GM23338 (cell line): ENCODE measurements at regions not wholly inside any gene's neighbourhood (a gene's known extent, or its start where the extent isn't known, plus 50 kb on each side); places are given as distances from the start of the nearest gene placed in this dataset.

Source experiments
- ATAC-seq: fragments of 200-7000 bp; cut with Tn5 transposase; 3 replicates; pipeline ENCODE4 v1.9.1; 2020
- DNase-seq: peaks from one replicate; pipeline ENCODE4 v3.0.0-alpha.2; 2015; ENCODE audit warnings: low spot score
- H2AFZ ChIP-seq: fragments of 200-600 bp; sonication (generic); 2 replicates; pipeline ENCODE4 v1.8.0; 2016; ENCODE audit warnings: antibody characterized with exemption, mild to moderate bottlenecking, moderate library complexity
- H3F3A ChIP-seq: fragments of 200-600 bp; sonication (generic); replicated peaks from 2 replicates; pipeline ENCODE4 v1.8.0; 2017; ENCODE audit warnings: antibody characterized with exemption, mixed run types, low read depth
- H3K27ac ChIP-seq: fragments of 200-600 bp; sonication (generic); 2 replicates; pipeline ENCODE4 v1.6.1; 2016; ENCODE audit warnings: low read depth
- H3K27me3 ChIP-seq: fragments of 200-600 bp; sonication (generic); 2 replicates; pipeline ENCODE4 v1.8.0; 2016; ENCODE audit warnings: mild to moderate bottlenecking, mixed run types, moderate library complexity; ENCODE audit not compliant: insufficient read depth
- H3K36me3 ChIP-seq: fragments of 200-600 bp; sonication (generic); 2 replicates; pipeline ENCODE4 v1.8.0; 2016; ENCODE audit warnings: mild to moderate bottlenecking; ENCODE audit not compliant: insufficient read depth
- H3K4me1 ChIP-seq: fragments of 200-600 bp; sonication (generic); 2 replicates; pipeline ENCODE4 v1.8.0; 2016; ENCODE audit warnings: mild to moderate bottlenecking, moderate library complexity; ENCODE audit not compliant: insufficient read depth
- H3K4me2 ChIP-seq: fragments of 200-600 bp; sonication (generic); 2 replicates; pipeline ENCODE4 v1.7.1; 2017; ENCODE audit warnings: mixed run types
- H3K4me3 ChIP-seq: fragments of 200-600 bp; sonication (generic); 2 replicates; pipeline ENCODE4 v1.6.1; 2016; ENCODE audit warnings: mixed run types
- H3K79me2 ChIP-seq: fragments of 200-600 bp; sonication (generic); replicated peaks from 2 replicates; pipeline ENCODE4 v1.8.0; 2017; ENCODE audit warnings: mild to moderate bottlenecking; ENCODE audit not compliant: insufficient read depth
- H3K9me2 ChIP-seq: fragments of 200-600 bp; sonication (generic); 2 replicates; pipeline ENCODE4 v1.8.0; 2017; ENCODE audit not compliant: insufficient read depth
- H4K20me1 ChIP-seq: fragments of 200-600 bp; sonication (generic); replicated peaks from 2 replicates; pipeline ENCODE4 v1.8.0; 2017; ENCODE audit warnings: mild to moderate bottlenecking; ENCODE audit not compliant: insufficient read depth
- H3K27ac Mint-ChIP-seq: 2 replicates; pipeline ENCODE4 v1.8.0; 2020; ENCODE audit warnings: inconsistent platforms, mild to moderate bottlenecking, moderate library complexity, mixed read lengths
- H3K27me3 Mint-ChIP-seq: 3 replicates; pipeline ENCODE4 v1.8.0; 2022; ENCODE audit warnings: low read depth, mild to moderate bottlenecking, moderate library complexity, mixed read lengths, inconsistent platforms; ENCODE audit not compliant: insufficient read depth, poor library complexity
- H3K36me3 Mint-ChIP-seq: 3 replicates; pipeline ENCODE4 v1.8.0; 2021; ENCODE audit warnings: low read depth, mild to moderate bottlenecking, inconsistent platforms, moderate library complexity, mixed read lengths
- H3K4me1 Mint-ChIP-seq: 3 replicates; pipeline ENCODE4 v1.8.0; 2020; ENCODE audit warnings: mild to moderate bottlenecking, inconsistent platforms, mixed read lengths
- H3K4me3 Mint-ChIP-seq: 3 replicates; pipeline ENCODE4 v1.8.0; 2021; ENCODE audit warnings: moderate library complexity, mild to moderate bottlenecking, inconsistent platforms, mixed read lengths
- H3K9me3 Mint-ChIP-seq: 3 replicates; pipeline ENCODE4 v1.8.0; 2020; ENCODE audit warnings: moderate library complexity, mild to moderate bottlenecking, inconsistent platforms, mixed read lengths
- CREB1 ChIP-seq: fragments of 250-450 bp; sonication (Bioruptor Pico); IDR thresholded peaks from 2 replicates; pipeline ENCODE4 v1.5.0; 2020; ENCODE audit warnings: low read depth, mild to moderate bottlenecking, moderate library complexity
- EZH2 ChIP-seq: fragments of 200-600 bp; sonication (generic); IDR thresholded peaks from one replicate; pipeline ENCODE4 v1.8.0; 2017; ENCODE audit warnings: antibody characterized with exemption, mild to moderate bottlenecking, low read depth; ENCODE audit not compliant: unreplicated experiment
- EZH2phosphoT487 ChIP-seq: fragments of 200-600 bp; sonication (generic); IDR thresholded peaks from one replicate; pipeline ENCODE4 v1.8.1; 2018; ENCODE audit warnings: antibody characterized with exemption; ENCODE audit not compliant: unreplicated experiment
- JUNB ChIP-seq: IDR thresholded peaks from one replicate; pipeline ENCODE4 v1.6.1; 2016; ENCODE audit warnings: antibody characterized with exemption; ENCODE audit not compliant: unreplicated experiment
- NANOG ChIP-seq: IDR thresholded peaks from 2 replicates; pipeline ENCODE4 v1.6.1; 2016; ENCODE audit warnings: antibody characterized with exemption, borderline replicate concordance
- POLR2AphosphoS5 ChIP-seq: IDR thresholded peaks from 2 replicates; pipeline ENCODE4 v1.6.1; 2016; ENCODE audit warnings: antibody characterized with exemption, low read depth
- STAT1 ChIP-seq: IDR thresholded peaks from one replicate; pipeline ENCODE4 v1.6.1; 2016; ENCODE audit warnings: antibody characterized with exemption; ENCODE audit not compliant: unreplicated experiment
- ZNF114 ChIP-seq: fragments of 250-450 bp; sonication (Bioruptor Pico); IDR thresholded peaks from 2 replicates; pipeline ENCODE4 v1.5.0; 2020; ENCODE audit warnings: mild to moderate bottlenecking, moderate library complexity
- ZNF331 ChIP-seq: fragments of 250-450 bp; sonication (Bioruptor Pico); IDR thresholded peaks from 2 replicates; pipeline ENCODE4 v1.5.0; 2020; ENCODE audit warnings: low read depth, mild to moderate bottlenecking, moderate library complexity
- TF ChIP-seq, protein P1 (sequence below): IDR thresholded peaks from 2 replicates; pipeline ENCODE4 v1.6.1; 2016; ENCODE audit warnings: antibody characterized with exemption
- TF ChIP-seq, protein P2 (sequence below), 2 experiments: fragments of 200-600 bp in 1 of 2; sonication (generic) in 1 of 2; conservative IDR thresholded peaks; 2 replicates each; pipeline versions ENCODE4 v1.5.1 to v1.6.1; 2016 to 2017; ENCODE audit warnings: antibody characterized with exemption in 2 of 2, low read depth in 2 of 2, mild to moderate bottlenecking in 2 of 2, moderate library complexity in 1 of 2
- TF ChIP-seq, protein P3 (sequence below): IDR thresholded peaks from one replicate; pipeline ENCODE4 v1.6.1; 2018; ENCODE audit warnings: antibody characterized with exemption; ENCODE audit not compliant: unreplicated experiment
- TF ChIP-seq, protein P4 (sequence below): fragments of 250-450 bp; sonication (Bioruptor Pico); IDR thresholded peaks from 2 replicates; pipeline ENCODE4 v1.5.0; 2020; ENCODE audit warnings: mild to moderate bottlenecking, moderate library complexity

DNA sequence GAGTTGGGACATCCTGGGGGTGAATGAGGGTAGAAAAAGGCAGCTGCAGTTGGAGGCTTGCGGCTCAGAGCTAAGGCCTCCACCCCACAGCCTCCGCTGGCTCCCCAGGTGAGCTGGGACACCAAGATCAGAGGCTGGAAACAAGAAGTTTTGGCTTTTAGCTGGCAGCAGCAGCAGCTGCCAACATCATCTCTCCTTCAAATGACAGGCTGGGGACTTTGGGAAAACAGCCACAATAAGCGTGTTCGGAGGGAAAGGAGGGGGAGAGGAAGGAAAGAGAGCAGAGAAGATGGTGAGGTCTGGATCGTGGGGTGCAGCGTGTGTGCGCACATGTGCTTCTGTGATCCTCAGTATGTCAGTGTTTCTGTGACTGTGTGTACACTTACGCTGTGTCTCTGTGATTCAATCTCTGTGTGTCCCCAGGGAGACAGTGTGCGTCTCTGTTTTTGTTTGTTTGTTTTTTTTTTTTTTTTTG is 62.0 kb upstream of the RASD2 start:
- Histone ChIP-seq H3K27ac (no peak overlapping the region), H3K79me2 (no peaks in the 10 kb centered on the region), H3K27me3 (no peaks in the 10 kb centered on the region), H3K4me3 (no peak overlapping the region), H3F3A (no peaks in the 10 kb centered on the region), H3K9me2 (no peaks in the 10 kb centered on the region), H3K36me3 (no peaks in the 10 kb centered on the region), H2AFZ (no peak overlapping the region), H3K4me1 (no peaks in the 10 kb centered on the region; the same call in 1 of the 2 replicates), H3K4me2 (no peak overlapping the region), H4K20me1 (no peaks in the 10 kb centered on the region; the same call in 1 of the 2 replicates)
- Mint-ChIP-seq H3K4me1 (peaks cover 12% of the 10 kb centered on the region; the same call in 2 of the 3 replicates), H3K27me3 (peaks cover 7% of the 10 kb centered on the region), H3K9me3 (no peaks in the 10 kb centered on the region; the same call in 2 of the 3 replicates), H3K4me3 (no peak overlapping the region), H3K36me3 (no peaks in the 10 kb centered on the region; the same call in 2 of the 3 replicates), H3K27ac (no peak overlapping the region)
- no peak for ATAC-seq
- TF ChIP-seq, protein P1, sequence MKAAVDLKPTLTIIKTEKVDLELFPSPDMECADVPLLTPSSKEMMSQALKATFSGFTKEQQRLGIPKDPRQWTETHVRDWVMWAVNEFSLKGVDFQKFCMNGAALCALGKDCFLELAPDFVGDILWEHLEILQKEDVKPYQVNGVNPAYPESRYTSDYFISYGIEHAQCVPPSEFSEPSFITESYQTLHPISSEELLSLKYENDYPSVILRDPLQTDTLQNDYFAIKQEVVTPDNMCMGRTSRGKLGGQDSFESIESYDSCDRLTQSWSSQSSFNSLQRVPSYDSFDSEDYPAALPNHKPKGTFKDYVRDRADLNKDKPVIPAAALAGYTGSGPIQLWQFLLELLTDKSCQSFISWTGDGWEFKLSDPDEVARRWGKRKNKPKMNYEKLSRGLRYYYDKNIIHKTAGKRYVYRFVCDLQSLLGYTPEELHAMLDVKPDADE: no peak
- no peak for TF ChIP-seq EZH2phosphoT487
- TF ChIP-seq, protein P2, sequence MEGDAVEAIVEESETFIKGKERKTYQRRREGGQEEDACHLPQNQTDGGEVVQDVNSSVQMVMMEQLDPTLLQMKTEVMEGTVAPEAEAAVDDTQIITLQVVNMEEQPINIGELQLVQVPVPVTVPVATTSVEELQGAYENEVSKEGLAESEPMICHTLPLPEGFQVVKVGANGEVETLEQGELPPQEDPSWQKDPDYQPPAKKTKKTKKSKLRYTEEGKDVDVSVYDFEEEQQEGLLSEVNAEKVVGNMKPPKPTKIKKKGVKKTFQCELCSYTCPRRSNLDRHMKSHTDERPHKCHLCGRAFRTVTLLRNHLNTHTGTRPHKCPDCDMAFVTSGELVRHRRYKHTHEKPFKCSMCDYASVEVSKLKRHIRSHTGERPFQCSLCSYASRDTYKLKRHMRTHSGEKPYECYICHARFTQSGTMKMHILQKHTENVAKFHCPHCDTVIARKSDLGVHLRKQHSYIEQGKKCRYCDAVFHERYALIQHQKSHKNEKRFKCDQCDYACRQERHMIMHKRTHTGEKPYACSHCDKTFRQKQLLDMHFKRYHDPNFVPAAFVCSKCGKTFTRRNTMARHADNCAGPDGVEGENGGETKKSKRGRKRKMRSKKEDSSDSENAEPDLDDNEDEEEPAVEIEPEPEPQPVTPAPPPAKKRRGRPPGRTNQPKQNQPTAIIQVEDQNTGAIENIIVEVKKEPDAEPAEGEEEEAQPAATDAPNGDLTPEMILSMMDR (conservative IDR thresholded peaks at IDR 0.05; ENCODE audit: low read depth in 2 of 2): no peak
- TF ChIP-seq, protein P3, sequence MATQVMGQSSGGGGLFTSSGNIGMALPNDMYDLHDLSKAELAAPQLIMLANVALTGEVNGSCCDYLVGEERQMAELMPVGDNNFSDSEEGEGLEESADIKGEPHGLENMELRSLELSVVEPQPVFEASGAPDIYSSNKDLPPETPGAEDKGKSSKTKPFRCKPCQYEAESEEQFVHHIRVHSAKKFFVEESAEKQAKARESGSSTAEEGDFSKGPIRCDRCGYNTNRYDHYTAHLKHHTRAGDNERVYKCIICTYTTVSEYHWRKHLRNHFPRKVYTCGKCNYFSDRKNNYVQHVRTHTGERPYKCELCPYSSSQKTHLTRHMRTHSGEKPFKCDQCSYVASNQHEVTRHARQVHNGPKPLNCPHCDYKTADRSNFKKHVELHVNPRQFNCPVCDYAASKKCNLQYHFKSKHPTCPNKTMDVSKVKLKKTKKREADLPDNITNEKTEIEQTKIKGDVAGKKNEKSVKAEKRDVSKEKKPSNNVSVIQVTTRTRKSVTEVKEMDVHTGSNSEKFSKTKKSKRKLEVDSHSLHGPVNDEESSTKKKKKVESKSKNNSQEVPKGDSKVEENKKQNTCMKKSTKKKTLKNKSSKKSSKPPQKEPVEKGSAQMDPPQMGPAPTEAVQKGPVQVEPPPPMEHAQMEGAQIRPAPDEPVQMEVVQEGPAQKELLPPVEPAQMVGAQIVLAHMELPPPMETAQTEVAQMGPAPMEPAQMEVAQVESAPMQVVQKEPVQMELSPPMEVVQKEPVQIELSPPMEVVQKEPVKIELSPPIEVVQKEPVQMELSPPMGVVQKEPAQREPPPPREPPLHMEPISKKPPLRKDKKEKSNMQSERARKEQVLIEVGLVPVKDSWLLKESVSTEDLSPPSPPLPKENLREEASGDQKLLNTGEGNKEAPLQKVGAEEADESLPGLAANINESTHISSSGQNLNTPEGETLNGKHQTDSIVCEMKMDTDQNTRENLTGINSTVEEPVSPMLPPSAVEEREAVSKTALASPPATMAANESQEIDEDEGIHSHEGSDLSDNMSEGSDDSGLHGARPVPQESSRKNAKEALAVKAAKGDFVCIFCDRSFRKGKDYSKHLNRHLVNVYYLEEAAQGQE: no peak
- TF ChIP-seq ZNF331 (CRISPR knock-in tag): no peak
- TF ChIP-seq, protein P4, sequence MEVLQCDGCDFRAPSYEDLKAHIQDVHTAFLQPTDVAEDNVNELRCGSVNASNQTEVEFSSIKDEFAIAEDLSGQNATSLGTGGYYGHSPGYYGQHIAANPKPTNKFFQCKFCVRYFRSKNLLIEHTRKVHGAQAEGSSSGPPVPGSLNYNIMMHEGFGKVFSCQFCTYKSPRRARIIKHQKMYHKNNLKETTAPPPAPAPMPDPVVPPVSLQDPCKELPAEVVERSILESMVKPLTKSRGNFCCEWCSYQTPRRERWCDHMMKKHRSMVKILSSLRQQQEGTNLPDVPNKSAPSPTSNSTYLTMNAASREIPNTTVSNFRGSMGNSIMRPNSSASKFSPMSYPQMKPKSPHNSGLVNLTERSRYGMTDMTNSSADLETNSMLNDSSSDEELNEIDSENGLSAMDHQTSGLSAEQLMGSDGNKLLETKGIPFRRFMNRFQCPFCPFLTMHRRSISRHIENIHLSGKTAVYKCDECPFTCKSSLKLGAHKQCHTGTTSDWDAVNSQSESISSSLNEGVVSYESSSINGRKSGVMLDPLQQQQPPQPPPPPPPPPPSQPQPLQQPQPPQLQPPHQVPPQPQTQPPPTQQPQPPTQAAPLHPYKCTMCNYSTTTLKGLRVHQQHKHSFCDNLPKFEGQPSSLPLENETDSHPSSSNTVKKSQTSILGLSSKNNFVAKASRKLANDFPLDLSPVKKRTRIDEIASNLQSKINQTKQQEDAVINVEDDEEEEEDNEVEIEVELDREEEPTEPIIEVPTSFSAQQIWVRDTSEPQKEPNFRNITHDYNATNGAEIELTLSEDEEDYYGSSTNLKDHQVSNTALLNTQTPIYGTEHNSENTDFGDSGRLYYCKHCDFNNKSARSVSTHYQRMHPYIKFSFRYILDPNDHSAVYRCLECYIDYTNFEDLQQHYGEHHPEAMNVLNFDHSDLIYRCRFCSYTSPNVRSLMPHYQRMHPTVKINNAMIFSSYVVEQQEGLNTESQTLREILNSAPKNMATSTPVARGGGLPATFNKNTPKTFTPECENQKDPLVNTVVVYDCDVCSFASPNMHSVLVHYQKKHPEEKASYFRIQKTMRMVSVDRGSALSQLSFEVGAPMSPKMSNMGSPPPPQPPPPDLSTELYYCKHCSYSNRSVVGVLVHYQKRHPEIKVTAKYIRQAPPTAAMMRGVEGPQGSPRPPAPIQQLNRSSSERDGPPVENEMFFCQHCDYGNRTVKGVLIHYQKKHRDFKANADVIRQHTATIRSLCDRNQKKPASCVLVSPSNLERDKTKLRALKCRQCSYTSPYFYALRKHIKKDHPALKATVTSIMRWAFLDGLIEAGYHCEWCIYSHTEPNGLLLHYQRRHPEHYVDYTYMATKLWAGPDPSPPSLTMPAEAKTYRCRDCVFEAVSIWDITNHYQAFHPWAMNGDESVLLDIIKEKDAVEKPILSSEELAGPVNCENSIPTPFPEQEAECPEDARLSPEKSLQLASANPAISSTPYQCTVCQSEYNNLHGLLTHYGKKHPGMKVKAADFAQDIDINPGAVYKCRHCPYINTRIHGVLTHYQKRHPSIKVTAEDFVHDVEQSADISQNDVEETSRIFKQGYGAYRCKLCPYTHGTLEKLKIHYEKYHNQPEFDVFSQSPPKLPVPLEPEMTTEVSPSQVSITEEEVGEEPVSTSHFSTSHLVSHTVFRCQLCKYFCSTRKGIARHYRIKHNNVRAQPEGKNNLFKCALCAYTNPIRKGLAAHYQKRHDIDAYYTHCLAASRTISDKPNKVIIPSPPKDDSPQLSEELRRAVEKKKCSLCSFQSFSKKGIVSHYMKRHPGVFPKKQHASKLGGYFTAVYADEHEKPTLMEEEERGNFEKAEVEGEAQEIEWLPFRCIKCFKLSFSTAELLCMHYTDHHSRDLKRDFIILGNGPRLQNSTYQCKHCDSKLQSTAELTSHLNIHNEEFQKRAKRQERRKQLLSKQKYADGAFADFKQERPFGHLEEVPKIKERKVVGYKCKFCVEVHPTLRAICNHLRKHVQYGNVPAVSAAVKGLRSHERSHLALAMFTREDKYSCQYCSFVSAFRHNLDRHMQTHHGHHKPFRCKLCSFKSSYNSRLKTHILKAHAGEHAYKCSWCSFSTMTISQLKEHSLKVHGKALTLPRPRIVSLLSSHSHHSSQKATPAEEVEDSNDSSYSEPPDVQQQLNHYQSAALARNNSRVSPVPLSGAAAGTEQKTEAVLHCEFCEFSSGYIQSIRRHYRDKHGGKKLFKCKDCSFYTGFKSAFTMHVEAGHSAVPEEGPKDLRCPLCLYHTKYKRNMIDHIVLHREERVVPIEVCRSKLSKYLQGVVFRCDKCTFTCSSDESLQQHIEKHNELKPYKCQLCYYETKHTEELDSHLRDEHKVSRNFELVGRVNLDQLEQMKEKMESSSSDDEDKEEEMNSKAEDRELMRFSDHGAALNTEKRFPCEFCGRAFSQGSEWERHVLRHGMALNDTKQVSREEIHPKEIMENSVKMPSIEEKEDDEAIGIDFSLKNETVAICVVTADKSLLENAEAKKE (CRISPR knock-in tag): no peak
- no peak for TF ChIP-seq JUNB
- no peak for TF ChIP-seq CREB1 (CRISPR knock-in tag)
- TF ChIP-seq NANOG: no peak
- no peak for TF ChIP-seq ZNF114 (CRISPR knock-in tag)
- TF ChIP-seq EZH2: no peak
- no peak for TF ChIP-seq STAT1
- no peak for TF ChIP-seq POLR2AphosphoS5
- no peak for DNase-seq
